ENCODE measurements at regions not wholly inside any gene's neighbourhood (a gene's known extent, or its start where the extent isn't known, plus 50 kb on each side); places are given as distances from the start of the nearest gene placed in this dataset.

GRCh38 chr7:136496551-136496950, 371.9 kb upstream of the CHRM2 start:
- no peak for DNase-seq (ENCODE audit: low spot score)
- no peak overlapping the region for H3K27ac ChIP-seq

GRCh38 chr7:136495081-136495480, 373.4 kb upstream of the CHRM2 start:
- no peak for DNase-seq (ENCODE audit: low spot score)
- H3K4me3 ChIP-seq: no peak overlapping the region
- no peak for TF ChIP-seq CTCF (IDR thresholded peaks at IDR 0.05)
- no peak overlapping the region for H3K27ac ChIP-seq

More at GRCh38 chr7:136496551-136496950, 371.9 kb upstream of the CHRM2 start:
- TF ChIP-seq CTCF (IDR thresholded peaks at IDR 0.05): no peak
- H3K4me3 ChIP-seq: no peak overlapping the region

- H3K4me3 ChIP-seq: no peak overlapping the region
- no peak for TF ChIP-seq CTCF (IDR thresholded peaks at IDR 0.05)
- DNase-seq (ENCODE audit: low spot score): no peak
- no peak overlapping the region for H3K27ac ChIP-seq
Measured at GRCh38 chr7:136492366-136492765, 376.1 kb upstream of the CHRM2 start.

- no peak for DNase-seq (ENCODE audit: low spot score)
- no peak for TF ChIP-seq CTCF (IDR thresholded peaks at IDR 0.05)
- Histone ChIP-seq H3K27ac (no peak overlapping the region), H3K4me3 (no peak overlapping the region)
Measured at GRCh38 chr7:136489808-136490207, 378.6 kb upstream of the CHRM2 start.

- no peak for DNase-seq (ENCODE audit: low spot score)
- no peak overlapping the region for H3K4me3 ChIP-seq
- TF ChIP-seq CTCF (IDR thresholded peaks at IDR 0.05): no peak
- no peak overlapping the region for H3K27ac ChIP-seq
Measured at GRCh38 chr7:136480901-136481300, 387.6 kb upstream of the CHRM2 start.

- no peak for DNase-seq (ENCODE audit: low spot score)
- no peak for TF ChIP-seq CTCF (IDR thresholded peaks at IDR 0.05)
- H3K27ac ChIP-seq: no peak overlapping the region
- H3K4me3 ChIP-seq: no peak overlapping the region
Measured at GRCh38 chr7:136479922-136480321, 388.5 kb upstream of the CHRM2 start.

GRCh38 chr7:136470179-136470578, 398.3 kb upstream of the CHRM2 start:
- no peak for DNase-seq (ENCODE audit: low spot score)
- TF ChIP-seq CTCF (IDR thresholded peaks at IDR 0.05): no peak

More at GRCh38 chr7:136470179-136470578, 398.3 kb upstream of the CHRM2 start:
- no peak overlapping the region for H3K27ac ChIP-seq
- H3K4me3 ChIP-seq: no peak overlapping the region
